Epithelial cell of esophagus (primary cell): ENCODE measurements at regions not wholly inside any gene's neighbourhood (a gene's known extent, or its start where the extent isn't known, plus 50 kb on each side); places are given as distances from the start of the nearest gene placed in this dataset.

ENCODE experiments used
- DNase-seq: peaks from one replicate; pipeline ENCODE4 v3.0.0; 2010; ENCODE audit warnings: low read depth
- H3K4me3 ChIP-seq: 2 replicates; pipeline ENCODE4 v1.5.1; 2011; ENCODE audit warnings: mild to moderate bottlenecking, low read length, control low read depth
- CTCF ChIP-seq: IDR thresholded peaks from 2 replicates; pipeline ENCODE4 v1.5.1; 2011; ENCODE audit warnings: low read depth, mild to moderate bottlenecking, low read length, control low read depth, inconsistent platforms; ENCODE audit not compliant: insufficient read depth; ENCODE audit errors: missing control alignments

GRCh38 chr16:20259541-20259940, 67.8 kb downstream of the GP2 start:
- DNase-seq, result no peak
- no peak for TF ChIP-seq CTCF
- H3K4me3 ChIP-seq, result no peak overlapping the region

- no peak overlapping the region for H3K4me3 ChIP-seq
These were observed 70.1 kb downstream of the GP2 start for GRCh38 chr16:20257234-20257633.

GRCh38 chr16:20255002-20255401, 72.3 kb downstream of the GP2 start:
- DNase-seq, result no peak
- no peak overlapping the region for H3K4me3 ChIP-seq
- TF ChIP-seq CTCF, result no peak

More at GRCh38 chr16:20257234-20257633, 70.1 kb downstream of the GP2 start:
- no peak for TF ChIP-seq CTCF
- DNase-seq, result no peak

- DNase-seq, result no peak
- no peak overlapping the region for H3K4me3 ChIP-seq
- TF ChIP-seq CTCF, result no peak
These were observed 73.5 kb downstream of the GP2 start for GRCh38 chr16:20253825-20254224.

- no peak for DNase-seq
- no peak for TF ChIP-seq CTCF
- H3K4me3 ChIP-seq, result no peak overlapping the region
These were observed 78.1 kb downstream of the GP2 start for GRCh38 chr16:20249211-20249610.

GRCh38 chr16:20247076-20247475, 80.2 kb downstream of the GP2 start:
- no peak for DNase-seq
- no peak overlapping the region for H3K4me3 ChIP-seq
- TF ChIP-seq CTCF, result no peak

- no peak for DNase-seq
- no peak overlapping the region for H3K4me3 ChIP-seq
- no peak for TF ChIP-seq CTCF
These were observed 83.5 kb downstream of the GP2 start for GRCh38 chr16:20243731-20244281.
